ENCODE measurements at regions not wholly inside any gene's neighbourhood (a gene's known extent, or its start where the extent isn't known, plus 50 kb on each side); places are given as distances from the start of the nearest gene placed in this dataset.

DNA sequence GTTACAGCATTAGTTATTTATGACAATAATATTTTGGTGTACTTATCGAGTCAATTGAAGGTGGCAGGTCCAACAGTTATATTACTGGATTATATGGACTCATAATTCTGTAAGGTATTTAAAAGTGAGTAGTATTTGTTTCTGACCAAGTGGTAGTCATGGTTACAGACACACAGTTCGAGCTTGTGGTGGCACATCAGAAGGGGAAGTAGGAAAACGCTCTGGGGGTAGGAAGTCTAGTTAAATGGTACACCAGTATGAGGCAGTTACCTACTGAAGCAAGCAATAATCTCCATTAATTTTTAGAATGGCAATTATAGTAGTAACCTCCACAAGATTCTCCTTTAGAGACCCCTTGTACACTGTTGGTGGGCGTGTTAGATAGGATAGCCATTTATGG lies 541.2 kb downstream of the ETV1 start:
- Histone ChIP-seq H3K36me3 (no peaks in the 10 kb centered on the region), H3K27me3 (no peaks in the 10 kb centered on the region)

GRCh38 chr7:13449460-13449859 lies 540.0 kb downstream of the ETV1 start:
- TF ChIP-seq POLR2AphosphoS5 (IDR thresholded peaks at IDR 0.05) (no peak), EP300 (IDR thresholded peaks at IDR 0.05) (no peak), POLR2A (IDR thresholded peaks at IDR 0.05) (no peak)
- TF ChIP-seq, protein P1, sequence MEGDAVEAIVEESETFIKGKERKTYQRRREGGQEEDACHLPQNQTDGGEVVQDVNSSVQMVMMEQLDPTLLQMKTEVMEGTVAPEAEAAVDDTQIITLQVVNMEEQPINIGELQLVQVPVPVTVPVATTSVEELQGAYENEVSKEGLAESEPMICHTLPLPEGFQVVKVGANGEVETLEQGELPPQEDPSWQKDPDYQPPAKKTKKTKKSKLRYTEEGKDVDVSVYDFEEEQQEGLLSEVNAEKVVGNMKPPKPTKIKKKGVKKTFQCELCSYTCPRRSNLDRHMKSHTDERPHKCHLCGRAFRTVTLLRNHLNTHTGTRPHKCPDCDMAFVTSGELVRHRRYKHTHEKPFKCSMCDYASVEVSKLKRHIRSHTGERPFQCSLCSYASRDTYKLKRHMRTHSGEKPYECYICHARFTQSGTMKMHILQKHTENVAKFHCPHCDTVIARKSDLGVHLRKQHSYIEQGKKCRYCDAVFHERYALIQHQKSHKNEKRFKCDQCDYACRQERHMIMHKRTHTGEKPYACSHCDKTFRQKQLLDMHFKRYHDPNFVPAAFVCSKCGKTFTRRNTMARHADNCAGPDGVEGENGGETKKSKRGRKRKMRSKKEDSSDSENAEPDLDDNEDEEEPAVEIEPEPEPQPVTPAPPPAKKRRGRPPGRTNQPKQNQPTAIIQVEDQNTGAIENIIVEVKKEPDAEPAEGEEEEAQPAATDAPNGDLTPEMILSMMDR (IDR thresholded peaks at IDR 0.05): no peak
- Histone ChIP-seq H3K4me3 (no peak overlapping the region), H3K4me1 (no peaks in the 10 kb centered on the region), H3K9me3 (no peaks in the 10 kb centered on the region), H3K27ac (no peak overlapping the region), H3K27me3 (no peaks in the 10 kb centered on the region), H3K36me3 (no peaks in the 10 kb centered on the region)
- DNase-seq (ENCODE audit: low spot score in 2 of 2): no peak

More for the DNA sequence above, 541.2 kb downstream of the ETV1 start:
- Histone ChIP-seq H3K9me3 (no peaks in the 10 kb centered on the region), H3K27ac (no peak overlapping the region), H3K4me1 (no peaks in the 10 kb centered on the region), H3K4me3 (no peak overlapping the region)
- TF ChIP-seq EP300 (IDR thresholded peaks at IDR 0.05): no peak
- no peak for TF ChIP-seq POLR2AphosphoS5 (IDR thresholded peaks at IDR 0.05)
- TF ChIP-seq POLR2A (IDR thresholded peaks at IDR 0.05): no peak
- TF ChIP-seq, protein P1 (IDR thresholded peaks at IDR 0.05): no peak
- 80% methylated on average over 4 of the region's 4 CpGs for whole genome bisulfite sequencing
- DNase-seq (ENCODE audit: low spot score in 2 of 2): no peak

- Histone ChIP-seq H3K27me3 (no peaks in the 10 kb centered on the region), H3K4me3 (no peak overlapping the region), H3K36me3 (no peaks in the 10 kb centered on the region), H3K9me3 (no peaks in the 10 kb centered on the region), H3K27ac (no peak overlapping the region), H3K4me1 (no peaks in the 10 kb centered on the region)
- WGBS: 91% methylated on average over 8 of the region's 8 CpGs
- TF ChIP-seq, protein P1 (IDR thresholded peaks at IDR 0.05): no peak
- no peak for TF ChIP-seq POLR2A (IDR thresholded peaks at IDR 0.05)
- TF ChIP-seq EP300 (IDR thresholded peaks at IDR 0.05): no peak
- no peak for TF ChIP-seq POLR2AphosphoS5 (IDR thresholded peaks at IDR 0.05)
- no peak for DNase-seq (ENCODE audit: low spot score in 2 of 2)
Observed at GRCh38 chr7:13454916-13455592, 534.4 kb downstream of the ETV1 start.

- no peak for DNase-seq (ENCODE audit: low spot score in 2 of 2)
- no peak for TF ChIP-seq POLR2AphosphoS5 (IDR thresholded peaks at IDR 0.05)
- TF ChIP-seq, protein P1 (IDR thresholded peaks at IDR 0.05): no peak
Observed at GRCh38 chr7:13457790-13458189, 531.7 kb downstream of the ETV1 start.

DNA sequence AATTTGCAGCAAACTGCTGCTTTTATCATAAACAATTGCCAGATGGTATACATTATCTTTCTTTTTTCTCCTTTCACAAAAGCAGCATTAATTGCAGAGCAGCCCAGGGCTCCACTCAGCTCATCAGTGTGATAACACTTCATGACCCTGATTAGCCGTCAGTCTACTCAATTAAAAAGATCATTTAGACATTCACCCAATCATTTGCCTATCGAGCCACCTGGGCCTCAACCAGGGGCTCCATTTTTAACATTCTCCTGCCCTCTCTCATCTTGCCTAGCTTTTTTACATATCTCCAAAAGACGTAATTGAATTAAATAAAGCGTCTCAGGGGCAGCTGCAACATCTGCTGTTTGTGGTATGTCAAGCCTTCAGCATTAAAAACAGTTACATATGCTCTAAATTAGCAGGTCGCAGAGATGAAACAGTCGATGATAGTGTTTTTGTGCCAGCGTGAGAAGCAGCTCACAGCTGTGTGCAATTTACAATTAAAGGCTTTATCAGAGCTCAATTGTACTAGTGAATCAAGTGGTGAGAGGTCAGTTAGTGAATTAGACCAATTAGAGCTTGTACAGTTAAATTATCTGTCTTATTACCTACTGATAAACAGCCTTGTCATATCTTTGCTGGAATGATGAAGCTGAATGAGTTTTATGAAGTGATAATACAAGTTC lies 522.5 kb downstream of the ETV1 start:
- TF ChIP-seq POLR2AphosphoS5 (IDR thresholded peaks at IDR 0.05): no peak
- TF ChIP-seq, protein P1 (IDR thresholded peaks at IDR 0.05): no peak
- TF ChIP-seq POLR2A (IDR thresholded peaks at IDR 0.05): no peak
- no peak for TF ChIP-seq EP300 (IDR thresholded peaks at IDR 0.05)
- no peaks in the 10 kb centered on the region for H3K27me3 ChIP-seq
- DNase-seq (ENCODE audit: low spot score in 2 of 2): no peak
- no peak overlapping the region for H3K4me3 ChIP-seq
- H3K4me1 ChIP-seq: no peaks in the 10 kb centered on the region
- no peak overlapping the region for H3K27ac ChIP-seq
- WGBS: 71% methylated on average over 7 of the region's 7 CpGs
- H3K36me3 ChIP-seq: no peaks in the 10 kb centered on the region
- H3K9me3 ChIP-seq: no peaks in the 10 kb centered on the region

More at GRCh38 chr7:13457790-13458189, 531.7 kb downstream of the ETV1 start:
- H3K4me3 ChIP-seq: no peak overlapping the region
- no peaks in the 10 kb centered on the region for H3K9me3 ChIP-seq
- no peaks in the 10 kb centered on the region for H3K27me3 ChIP-seq
- H3K27ac ChIP-seq: no peak overlapping the region
- no peaks in the 10 kb centered on the region for H3K4me1 ChIP-seq
- no peaks in the 10 kb centered on the region for H3K36me3 ChIP-seq
- WGBS: 52% methylated on average over 4 of the region's 4 CpGs

Measured in suprapubic skin (tissue), 4 donors.